ENCODE measurements at regions not wholly inside any gene's neighbourhood (a gene's known extent, or its start where the extent isn't known, plus 50 kb on each side); places are given as distances from the start of the nearest gene placed in this dataset.
"Not testable (repeated sequence)": the region's sequence is repeated elsewhere in the genome, so short reads cannot be mapped to it uniquely, and the experiment has no call there.

GRCh38 chr9:42931045-42931444 is 747.6 kb downstream of the SPATA31A6 start:
- H3K4ac ChIP-seq (ENCODE audit: low read depth, low read length); H3K23ac ChIP-seq (ENCODE audit: insufficient read length, low read depth, low read length); H2BK5ac ChIP-seq (ENCODE audit: insufficient read length, low read length); H3K79me1 ChIP-seq (ENCODE audit: insufficient read depth, low read depth, low read length, poor library complexity, severe bottlenecking); H3K18ac ChIP-seq (ENCODE audit: insufficient read length, low read depth, low read length); H4K8ac ChIP-seq (replicated peaks; ENCODE audit: insufficient read length, low read depth, low read length); H2BK20ac ChIP-seq (ENCODE audit: low read depth, low read length, poor library complexity, severe bottlenecking); H2AFZ ChIP-seq (ENCODE audit: low read length); H3K79me2 ChIP-seq (ENCODE audit: insufficient read depth, low read length); H4K5ac ChIP-seq (ENCODE audit: insufficient read length, low read depth, low read length); H4K20me1 ChIP-seq (ENCODE audit: control insufficient read depth, insufficient read depth, insufficient read length); H3T11ph ChIP-seq (ENCODE audit: low read length); H3K56ac ChIP-seq (ENCODE audit: insufficient read length, low read depth, low read length); H3K4me3 Mint-ChIP-seq; H3K27me3 ChIP-seq (ENCODE audit: insufficient read depth, low read length); H2BK120ac ChIP-seq (ENCODE audit: low read depth, low read length, poor library complexity, severe bottlenecking); H3K9me3 ChIP-seq (ENCODE audit: control insufficient read depth, low read depth, low read length); H3K4me1 Mint-ChIP-seq; H3K27ac ChIP-seq (ENCODE audit: insufficient read length, low read depth, low read length); H4K91ac ChIP-seq (ENCODE audit: insufficient read length, low read depth, low read length); H2BK12ac ChIP-seq (ENCODE audit: insufficient read length, low read depth, low read length); H3K4me1 ChIP-seq (ENCODE audit: insufficient read depth, low read length); H3K36me3 Mint-ChIP-seq (ENCODE audit: insufficient read depth in 1 of 3, low read depth in 3 of 3); H2BK15ac ChIP-seq (ENCODE audit: low read depth, low read length); DNase-seq; H3K27ac Mint-ChIP-seq; H3K4me2 ChIP-seq (ENCODE audit: insufficient read depth, insufficient read length, low read length); H3K14ac ChIP-seq (ENCODE audit: insufficient read depth, low read length); H3K23me2 ChIP-seq (ENCODE audit: insufficient read length, low read depth, low read length, poor library complexity, severe bottlenecking); H3K9ac ChIP-seq (ENCODE audit: extremely low read depth, insufficient read length, low read length); H2AK5ac ChIP-seq (ENCODE audit: insufficient read length, low read length): not testable (repeated sequence)
- WGBS (ENCODE audit: extremely low coverage, insufficient read length, low lambda C conversion rate), result no CpG with 5 or more reads among the region's 5 CpGs
- peaks cover 48% of the 10 kb centered on the region for H3K27me3 Mint-ChIP-seq (ENCODE audit: low read depth)
- peaks cover 29 to 38% of the 10 kb centered on the region in 2 experiments for H3K9me3 Mint-ChIP-seq

DNA sequence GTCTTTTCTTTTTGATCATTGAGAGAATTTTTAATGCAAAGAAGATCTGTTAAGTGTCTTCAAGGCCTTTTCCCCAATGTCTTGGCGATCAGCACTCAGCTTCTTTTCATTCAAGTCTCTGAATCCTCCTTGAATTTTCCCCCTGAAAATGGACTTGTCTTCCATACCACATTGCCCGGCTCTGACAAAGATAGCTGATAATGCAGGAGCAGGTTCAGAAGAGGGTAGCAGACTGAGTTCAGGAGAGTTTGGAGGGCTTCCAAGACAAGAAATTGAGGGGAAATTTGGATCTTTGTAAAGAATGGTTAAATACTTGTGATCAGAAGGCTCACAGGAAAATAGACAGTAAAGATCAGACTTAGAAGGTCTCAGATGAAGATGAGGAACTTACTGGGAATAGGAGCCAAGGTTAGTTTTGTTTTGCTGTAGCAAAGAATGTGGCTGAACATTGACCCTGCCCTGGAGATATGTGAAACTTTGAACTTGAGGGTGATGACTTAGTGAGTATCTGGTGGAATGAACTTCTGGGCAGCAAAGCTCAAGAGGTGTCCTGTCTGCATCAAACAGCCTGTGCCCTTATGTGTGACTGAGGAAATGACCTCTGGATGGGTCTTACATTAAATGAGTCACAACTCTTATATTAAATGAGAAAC is 754.2 kb downstream of the SPATA31A6 start:
- not testable (repeated sequence) for H3K27ac ChIP-seq (ENCODE audit: insufficient read length, low read depth, low read length); H2BK20ac ChIP-seq (ENCODE audit: low read depth, low read length, poor library complexity, severe bottlenecking); H2BK120ac ChIP-seq (ENCODE audit: low read depth, low read length, poor library complexity, severe bottlenecking); H3K4me3 Mint-ChIP-seq; H2AK5ac ChIP-seq (ENCODE audit: insufficient read length, low read length); H2BK12ac ChIP-seq (ENCODE audit: insufficient read length, low read depth, low read length); H3K4me1 ChIP-seq (ENCODE audit: insufficient read depth, low read length); H2BK15ac ChIP-seq (ENCODE audit: low read depth, low read length); H3K9ac ChIP-seq (ENCODE audit: extremely low read depth, insufficient read length, low read length); H4K5ac ChIP-seq (ENCODE audit: insufficient read length, low read depth, low read length); H3K56ac ChIP-seq (ENCODE audit: insufficient read length, low read depth, low read length); H2AFZ ChIP-seq (ENCODE audit: low read length); H3K18ac ChIP-seq (ENCODE audit: insufficient read length, low read depth, low read length); H4K91ac ChIP-seq (ENCODE audit: insufficient read length, low read depth, low read length); H3T11ph ChIP-seq (ENCODE audit: low read length); H4K8ac ChIP-seq (replicated peaks; ENCODE audit: insufficient read length, low read depth, low read length); H4K20me1 ChIP-seq (ENCODE audit: control insufficient read depth, insufficient read depth, insufficient read length); H3K27me3 ChIP-seq (ENCODE audit: insufficient read depth, low read length); H3K4me1 Mint-ChIP-seq; H3K4ac ChIP-seq (ENCODE audit: low read depth, low read length); H3K23ac ChIP-seq (ENCODE audit: insufficient read length, low read depth, low read length); H3K23me2 ChIP-seq (ENCODE audit: insufficient read length, low read depth, low read length, poor library complexity, severe bottlenecking); H2BK5ac ChIP-seq (ENCODE audit: insufficient read length, low read length); H3K36me3 Mint-ChIP-seq (ENCODE audit: insufficient read depth in 1 of 3, low read depth in 3 of 3); DNase-seq; H3K27ac Mint-ChIP-seq; H3K4me2 ChIP-seq (ENCODE audit: insufficient read depth, insufficient read length, low read length); H3K14ac ChIP-seq (ENCODE audit: insufficient read depth, low read length); H3K79me1 ChIP-seq (ENCODE audit: insufficient read depth, low read depth, low read length, poor library complexity, severe bottlenecking); H3K79me2 ChIP-seq (ENCODE audit: insufficient read depth, low read length); H3K9me3 ChIP-seq (ENCODE audit: control insufficient read depth, low read depth, low read length)
- no CpG with 5 or more reads among the region's 2 CpGs for WGBS (ENCODE audit: extremely low coverage, insufficient read length, low lambda C conversion rate)
- Mint-ChIP-seq H3K27me3 (ENCODE audit: low read depth) (peaks cover 59% of the 10 kb centered on the region), H3K9me3 (peaks cover 30 to 55% of the 10 kb centered on the region in 2 experiments)
